GM12891 (cell line): ENCODE measurements at regions not wholly inside any gene's neighbourhood (a gene's known extent, or its start where the extent isn't known, plus 50 kb on each side); places are given as distances from the start of the nearest gene placed in this dataset.
A peak's percentile ranks its signal among the peaks of the same experiment; 100 is the strongest.
"Not testable (repeated sequence)": the region's sequence is repeated elsewhere in the genome, so short reads cannot be mapped to it uniquely, and the experiment has no call there.

Experiments used
- DNase-seq: peaks from one replicate; pipeline ENCODE4 v3.0.0; 2011; ENCODE audit warnings: low spot score; ENCODE audit not compliant: insufficient read length
- FAIRE-seq: peaks from 2 replicates; lab custom pipeline; 2011; peaks lifted over from hg19 to GRCh38; lab: Jason Lieb, UNC

DNA sequence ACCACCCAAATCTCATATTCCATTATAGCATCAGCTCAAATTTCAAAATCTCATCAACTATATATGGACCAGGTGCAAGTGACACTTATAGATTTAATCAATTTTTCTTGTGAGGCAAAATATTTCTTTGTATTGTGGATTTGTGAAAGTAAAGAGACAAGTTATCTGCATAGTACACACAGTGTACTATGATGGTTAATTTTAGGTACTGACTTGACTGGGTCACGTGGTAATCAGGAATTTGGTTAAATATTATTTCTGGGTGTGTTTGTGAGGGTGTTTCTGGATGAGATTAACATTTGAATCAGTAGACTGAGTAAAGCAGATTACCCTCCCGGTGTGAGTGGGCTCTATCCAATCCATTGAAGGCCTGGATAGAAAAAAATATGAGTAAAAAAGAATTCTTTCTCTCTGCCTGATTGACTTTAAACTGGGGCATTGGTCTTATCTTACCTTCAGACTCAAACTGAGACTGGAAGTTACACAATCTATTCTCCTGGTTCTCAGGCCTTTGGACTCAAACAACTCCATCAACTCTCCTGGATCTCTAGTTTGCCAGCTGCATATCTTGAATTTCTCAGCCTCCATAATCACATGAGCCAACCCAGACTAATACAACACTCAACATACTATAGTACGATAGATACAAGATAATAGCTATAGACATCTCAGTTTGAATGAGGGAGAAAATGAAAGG is 799.9 kb downstream of the NAP1L3 start:
- FAIRE-seq = not testable (repeated sequence)

DNA sequence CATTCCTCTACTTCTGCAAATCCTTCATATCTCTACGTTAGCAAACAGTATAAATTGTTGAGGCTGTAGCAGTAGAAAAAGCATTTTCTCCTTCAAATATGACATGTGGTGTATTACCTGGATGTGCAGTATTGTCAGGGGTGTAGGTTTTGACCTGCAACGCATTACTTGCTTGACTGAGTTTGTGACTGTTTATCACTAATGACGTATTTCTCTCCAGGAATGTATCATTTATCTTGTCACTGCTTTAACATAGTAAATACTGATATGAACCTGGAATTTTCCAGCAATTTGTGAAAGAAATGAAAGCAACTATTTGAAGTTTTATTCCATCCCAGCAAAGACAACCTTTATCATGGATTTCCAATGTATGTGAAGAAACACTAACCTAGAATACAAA is 823.4 kb downstream of the NAP1L3 start:
- not testable (repeated sequence) for DNase-seq, FAIRE-seq

More for the DNA sequence above, 799.9 kb downstream of the NAP1L3 start:
- not testable (repeated sequence) for DNase-seq

DNA sequence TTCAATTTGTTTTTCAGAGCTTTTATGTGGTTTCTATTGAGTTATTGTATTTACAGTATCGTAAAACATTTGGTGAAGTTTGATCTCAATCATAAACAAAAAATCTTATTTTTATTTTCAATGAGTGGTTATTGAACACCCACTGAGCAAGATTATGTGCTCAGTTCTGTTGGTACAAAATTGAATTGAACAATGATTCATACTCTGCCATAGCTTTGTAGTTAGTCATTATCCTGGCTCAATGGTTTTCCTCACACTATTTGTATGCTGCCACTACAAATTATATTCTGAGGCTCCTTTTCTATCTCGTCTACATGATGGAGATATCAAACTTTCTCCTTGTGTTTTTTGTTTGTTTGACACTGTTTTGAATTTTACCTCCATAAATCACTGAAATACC is 829.5 kb downstream of the NAP1L3 start:
- not testable (repeated sequence) for FAIRE-seq, DNase-seq

DNA sequence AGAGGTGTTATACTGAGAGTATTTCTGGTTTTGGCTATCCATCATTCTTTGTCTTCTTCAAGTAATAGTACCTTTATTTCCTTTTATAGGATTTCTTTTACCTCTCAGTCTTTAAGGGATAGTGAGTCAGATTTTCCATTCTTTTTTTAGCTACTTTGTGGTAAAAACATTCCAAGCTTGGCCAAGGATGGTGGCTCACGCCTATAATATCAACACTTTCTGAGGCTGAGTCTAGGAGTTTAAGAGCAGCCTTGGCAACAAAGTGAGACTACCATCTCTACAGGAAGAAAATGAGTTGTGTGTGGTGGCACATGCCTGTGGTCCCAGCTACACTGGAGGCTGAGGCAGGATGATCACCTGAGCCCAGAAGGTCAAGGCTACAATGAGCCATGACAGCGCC is 840.6 kb downstream of the NAP1L3 start:
- not testable (repeated sequence) for FAIRE-seq, DNase-seq

DNA sequence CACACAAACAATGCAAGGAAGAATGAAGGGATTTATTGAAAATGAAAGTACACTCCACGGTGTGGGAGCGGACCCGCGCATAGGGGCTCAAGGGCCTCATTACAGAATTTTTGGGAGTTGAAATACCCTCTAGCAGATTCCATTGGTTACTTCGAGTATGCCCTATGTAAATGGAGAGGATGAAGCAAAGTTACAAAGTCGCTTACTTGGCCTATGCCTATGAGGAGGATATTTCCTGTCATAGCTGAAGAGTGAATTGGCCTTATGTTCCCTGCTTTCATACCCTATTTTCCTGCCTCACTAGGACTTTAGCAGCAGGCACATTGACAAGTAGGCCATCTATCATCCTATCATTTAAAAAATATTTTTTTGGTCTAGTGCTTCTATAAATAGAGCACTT is 843.3 kb downstream of the NAP1L3 start:
- DNase-seq, FAIRE-seq: not testable (repeated sequence)

DNA sequence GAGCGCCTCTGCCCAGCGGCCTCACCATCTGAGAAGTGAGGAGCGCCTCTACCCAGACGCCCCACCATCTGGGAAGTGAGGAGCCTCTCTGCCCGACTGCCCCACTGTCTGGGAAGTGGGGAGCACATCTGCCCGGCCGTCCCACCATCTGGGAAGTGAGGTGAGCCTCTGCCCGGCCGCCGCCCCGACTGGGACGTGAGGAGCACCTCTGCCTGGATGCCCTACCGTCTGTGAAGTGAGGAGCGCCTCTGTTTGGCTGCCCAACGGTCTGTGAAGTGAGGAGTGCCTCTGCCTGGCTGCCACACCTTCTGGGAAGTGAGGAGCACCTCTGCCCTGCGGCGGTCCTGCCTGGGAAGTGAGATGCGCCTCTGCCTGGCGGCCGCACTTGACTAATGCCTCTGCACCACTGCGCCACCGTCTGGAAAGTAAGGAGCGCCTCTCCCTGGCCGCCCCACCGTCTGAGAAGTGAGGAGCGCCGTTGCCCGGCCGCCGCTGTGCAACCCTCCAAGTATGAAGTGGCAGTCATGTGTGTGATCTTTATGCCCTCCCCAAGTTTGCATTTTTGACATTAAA is 851.7 kb downstream of the NAP1L3 start:
- DNase-seq, FAIRE-seq: not testable (repeated sequence)

DNA sequence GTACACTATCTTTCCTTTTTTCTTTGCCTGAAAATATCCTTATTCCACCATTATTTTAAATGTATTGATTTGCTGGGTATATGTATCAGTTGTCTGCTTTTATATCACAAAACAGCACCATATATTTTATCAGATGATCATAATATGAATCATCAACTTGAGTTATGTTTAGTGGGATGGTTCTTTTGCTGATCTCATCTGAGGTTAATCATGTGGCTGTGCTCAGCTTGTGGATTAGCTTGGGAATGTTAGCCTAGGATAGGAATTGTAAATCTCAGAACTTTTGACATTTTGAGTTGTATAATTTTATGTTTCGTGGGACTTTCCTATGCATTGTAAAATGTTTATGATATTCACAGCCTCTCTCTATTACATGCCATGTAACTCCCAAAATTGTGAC is 881.3 kb downstream of the NAP1L3 start:
- not testable (repeated sequence) for DNase-seq
- FAIRE-seq = peak; percentile 68

DNA sequence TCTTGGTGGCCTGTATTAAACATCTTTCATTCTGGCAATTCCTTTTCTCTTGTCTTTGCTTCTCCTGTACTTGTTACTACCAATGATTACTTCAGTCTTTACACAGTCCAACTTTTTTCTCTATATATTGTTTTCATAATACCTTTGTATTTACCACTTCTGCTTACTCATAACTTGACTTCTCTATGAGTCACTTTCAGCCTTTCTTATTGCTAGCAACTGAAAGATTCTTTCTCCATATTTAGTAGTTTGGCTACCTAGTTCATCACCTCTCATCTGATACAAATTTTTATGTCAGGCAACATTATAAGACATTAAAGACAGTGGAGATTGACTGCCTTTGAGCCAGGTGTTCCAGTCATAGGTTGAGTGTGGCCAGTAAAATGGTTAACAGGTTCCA is 893.3 kb downstream of the NAP1L3 start:
- not testable (repeated sequence) for DNase-seq, FAIRE-seq

DNA sequence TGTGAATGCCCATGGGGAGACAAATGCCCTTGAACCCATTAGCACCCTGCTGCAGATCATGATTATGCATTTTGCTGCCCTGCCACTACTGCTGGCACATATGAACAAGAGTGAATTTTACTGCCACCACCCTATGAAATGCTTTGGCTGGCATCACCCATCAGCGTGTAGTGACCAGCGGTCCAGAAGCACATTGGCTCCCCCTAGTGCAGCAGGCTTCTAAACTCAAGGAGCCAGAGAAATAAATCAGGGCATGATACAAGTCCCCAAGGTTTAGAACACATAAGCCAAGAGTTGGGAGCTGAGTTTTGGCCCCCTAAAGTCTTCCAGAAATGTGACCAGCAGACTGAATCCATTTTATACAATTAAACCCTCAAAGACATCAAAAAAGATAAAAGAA is 899.4 kb downstream of the NAP1L3 start:
- DNase-seq = not testable (repeated sequence)
- peak; percentile 80 for FAIRE-seq

DNA sequence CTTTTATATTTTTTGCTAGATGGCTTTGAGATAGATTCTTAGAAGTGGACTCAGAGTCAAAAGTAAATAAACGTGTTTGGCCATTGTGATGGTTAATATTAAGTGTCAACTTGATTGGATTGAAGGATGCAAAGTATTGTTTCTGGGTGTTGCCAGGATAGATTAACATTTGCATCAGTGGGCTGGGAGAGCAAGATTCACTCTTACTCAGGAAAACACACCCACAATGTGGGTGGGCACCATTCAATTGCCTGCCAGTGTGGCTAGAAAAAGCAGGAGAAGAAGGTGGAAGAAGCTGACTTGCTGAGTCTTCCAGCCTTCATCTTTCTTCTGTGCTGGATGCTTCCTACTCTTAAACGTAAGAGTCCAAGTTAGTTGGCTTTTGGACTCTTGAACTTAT is 912.4 kb downstream of the NAP1L3 start:
- not testable (repeated sequence) for FAIRE-seq, DNase-seq
